Psoas muscle (tissue), 7 donors: ENCODE measurements at regions not wholly inside any gene's neighbourhood (a gene's known extent, or its start where the extent isn't known, plus 50 kb on each side); places are given as distances from the start of the nearest gene placed in this dataset.

Experiments
- ATAC-seq, 4 donors: fragments of 200-7000 bp; cut with Tn5 transposase; one replicate each; pipeline ENCODE4 v1.9.1; 2020; ENCODE audit warnings: moderate library complexity in 3 of 4, mild to moderate bottlenecking in 2 of 4
- DNase-seq, 2 donors: peaks; one replicate each; pipeline ENCODE4 v3.0.0-alpha.2; 2020
- H3K27ac ChIP-seq: fragments of 200-600 bp; one replicate; pipeline ENCODE4 v1.8.0; 2022
- H3K27me3 ChIP-seq, 3 donors: fragments of 200-600 bp in 1 of 3; one replicate each; pipeline versions ENCODE4 v1.6.1 to v1.8.0; 2013 to 2022; ENCODE audit warnings: low read length in 2 of 3, mild to moderate bottlenecking in 2 of 3, moderate library complexity in 1 of 3; ENCODE audit not compliant: insufficient read depth in 3 of 3
- H3K36me3 ChIP-seq, 2 donors: fragments of 200-600 bp in 1 of 2; one replicate each; pipeline versions ENCODE4 v1.6.1 to v1.8.0; 2013 to 2022; ENCODE audit warnings: low read depth in 1 of 2, mild to moderate bottlenecking in 1 of 2, moderate library complexity in 1 of 2; ENCODE audit not compliant: insufficient read depth in 1 of 2
- H3K4me1 ChIP-seq: fragments of 200-600 bp; one replicate; pipeline ENCODE4 v1.8.0; 2022
- H3K4me3 ChIP-seq: fragments of 200-600 bp; one replicate; pipeline ENCODE4 v1.8.0; 2022; ENCODE audit warnings: mild to moderate bottlenecking
- H3K9me3 ChIP-seq: fragments of 200-600 bp; one replicate; pipeline ENCODE4 v1.8.0; 2022
- CTCF ChIP-seq: fragments of 200-600 bp; IDR thresholded peaks from one replicate; pipeline ENCODE4 v1.8.0; 2022; ENCODE audit warnings: antibody characterized with exemption
- WGBS, 3 donors: extraction: QIAGEN DNeasy Blood & Tissue Kit; methylation state at CpG; one replicate each; pipeline versions ENCODE4 v1.1.6 to v1.1.7; 2013; 5-methylcytosine and 5-hydroxymethylcytosine counted together
- intact Hi-C, 2 donors: fragments of 100-400 bp; cut with DNase I; formaldehyde crosslinking; loops; one replicate each; pipeline versions ENCODE4 v1.11.0 to v1.14.2; 2022
- donor health status: healthy with polysubstance abuse.
- donor health status: DM: no; HTN: no; CAD: no; lungs with moderate emphysema.
- donor health status: Bipolar disorder and iron deficiency.
- donor health status: healthy.
- donor health status: DM: yes; HTN: yes; CAD: no.
- donor health status: DM: no; HTN: no; CAD: no.
- donor health status: DM: yes; HTN: yes; CAD: no.

DNA sequence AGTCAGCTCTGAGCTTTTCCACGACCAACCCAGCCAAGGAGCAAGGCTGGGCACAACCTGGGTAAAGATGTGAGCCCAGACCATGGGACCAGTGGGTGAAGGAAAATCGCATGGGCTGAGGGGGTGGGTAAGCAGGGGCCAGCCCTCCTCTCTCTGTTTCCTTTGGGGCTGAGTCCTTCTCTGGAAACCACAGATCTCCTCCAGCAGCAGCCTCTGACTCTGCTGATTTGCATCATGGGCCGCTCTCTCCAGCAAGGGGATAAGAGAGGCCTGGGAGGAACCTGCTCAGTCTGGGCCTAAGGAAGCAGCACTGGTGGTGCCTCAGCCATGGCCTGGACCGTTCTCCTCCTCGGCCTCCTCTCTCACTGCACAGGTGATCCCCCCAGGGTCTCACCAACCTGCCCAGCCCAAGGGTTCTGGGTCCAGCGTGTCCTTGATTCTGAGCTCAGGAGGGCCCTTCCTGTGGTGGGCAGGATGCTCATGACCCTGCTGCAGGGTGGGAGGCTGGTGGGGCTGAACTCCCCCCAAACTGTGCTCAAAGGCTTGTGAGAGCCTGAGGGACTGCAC lies 67.8 kb downstream of the GGTLC2 start:
- no peak for DNase-seq
- Histone ChIP-seq H3K4me1 (no peaks in the 10 kb centered on the region), H3K27ac (no peak overlapping the region), H3K36me3 (no peaks in the 10 kb centered on the region), H3K9me3 (no peaks in the 10 kb centered on the region), H3K27me3 (peaks cover 0 to 11% (median 0%) of the 10 kb centered on the region in 3 donors), H3K4me3 (no peak overlapping the region)
- intact Hi-C loops: no loop called here
- 74 to 86% (median 81%) methylated on average over 6 of the region's 6 CpGs for WGBS, 3 donors
- TF ChIP-seq CTCF: no peak
- ATAC-seq: no peak

DNA sequence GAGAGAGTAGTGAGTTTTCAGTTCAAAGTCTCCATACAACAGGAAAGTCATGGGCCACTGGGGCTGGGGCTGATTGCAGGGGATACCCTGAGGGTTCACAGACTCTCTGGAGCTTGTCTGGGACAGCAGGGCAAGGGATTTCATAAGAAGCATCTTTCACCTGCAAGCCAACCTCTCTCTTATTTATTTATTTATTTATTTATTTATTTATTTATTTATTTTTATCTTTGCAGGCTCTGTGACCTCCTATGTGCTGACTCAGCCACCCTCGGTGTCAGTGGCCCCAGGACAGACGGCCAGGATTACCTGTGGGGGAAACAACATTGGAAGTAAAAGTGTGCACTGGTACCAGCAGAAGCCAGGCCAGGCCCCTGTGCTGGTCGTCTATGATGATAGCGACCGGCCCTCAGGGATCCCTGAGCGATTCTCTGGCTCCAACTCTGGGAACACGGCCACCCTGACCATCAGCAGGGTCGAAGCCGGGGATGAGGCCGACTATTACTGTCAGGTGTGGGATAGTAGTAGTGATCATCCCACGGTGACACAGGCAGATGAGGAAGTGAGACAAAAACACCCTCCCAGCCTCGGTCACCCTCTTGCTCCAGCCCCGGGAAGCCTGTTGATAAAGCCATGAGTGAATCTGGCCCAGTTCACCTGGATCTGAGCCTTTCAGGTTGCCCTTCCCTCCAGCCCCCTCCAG lies 68.4 kb downstream of the GGTLC2 start:
- Histone ChIP-seq H3K4me1 (no peaks in the 10 kb centered on the region), H3K27me3 (peaks cover 0 to 11% (median 0%) of the 10 kb centered on the region in 3 donors), H3K36me3 (no peaks in the 10 kb centered on the region), H3K4me3 (no peak overlapping the region), H3K9me3 (no peaks in the 10 kb centered on the region), H3K27ac (no peak overlapping the region)
- no peak for DNase-seq
- WGBS, 3 donors: 81 to 89% (median 81%) methylated on average over 13 of the region's 13 CpGs
- TF ChIP-seq CTCF: no peak
- intact Hi-C loops: no loop called here
- ATAC-seq: no peak

DNA sequence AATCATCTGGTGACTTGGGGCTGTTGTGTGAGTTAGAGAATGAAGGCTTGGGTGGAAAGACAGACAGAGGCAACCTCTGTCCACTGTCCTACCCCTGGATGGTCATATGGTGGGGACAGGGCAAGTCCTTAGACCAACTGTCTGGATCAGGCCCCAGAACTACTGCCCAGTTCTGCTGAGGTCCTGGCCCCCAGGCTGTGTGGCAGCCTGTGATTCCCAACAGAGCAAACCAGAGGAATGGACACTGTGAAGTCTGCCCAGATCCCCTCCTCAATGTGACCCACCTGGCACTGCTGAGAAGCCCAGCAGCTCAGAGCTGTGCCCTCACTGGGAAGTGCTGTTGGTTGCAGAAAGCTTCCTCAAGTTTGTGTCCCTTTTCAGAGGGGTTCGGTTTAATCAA lies 69.0 kb downstream of the GGTLC2 start:
- Histone ChIP-seq H3K27ac (no peak overlapping the region), H3K4me1 (no peaks in the 10 kb centered on the region), H3K4me3 (no peak overlapping the region), H3K9me3 (no peaks in the 10 kb centered on the region), H3K27me3 (peaks cover 0 to 12% (median 0%) of the 10 kb centered on the region in 3 donors), H3K36me3 (no peaks in the 10 kb centered on the region)
- ATAC-seq: no peak
- DNase-seq: no peak
- intact Hi-C loops: no loop called here
- 88 to 96% (median 94%) methylated on average over 1 of the region's 1 CpG for WGBS, 3 donors
- TF ChIP-seq CTCF: no peak

DNA sequence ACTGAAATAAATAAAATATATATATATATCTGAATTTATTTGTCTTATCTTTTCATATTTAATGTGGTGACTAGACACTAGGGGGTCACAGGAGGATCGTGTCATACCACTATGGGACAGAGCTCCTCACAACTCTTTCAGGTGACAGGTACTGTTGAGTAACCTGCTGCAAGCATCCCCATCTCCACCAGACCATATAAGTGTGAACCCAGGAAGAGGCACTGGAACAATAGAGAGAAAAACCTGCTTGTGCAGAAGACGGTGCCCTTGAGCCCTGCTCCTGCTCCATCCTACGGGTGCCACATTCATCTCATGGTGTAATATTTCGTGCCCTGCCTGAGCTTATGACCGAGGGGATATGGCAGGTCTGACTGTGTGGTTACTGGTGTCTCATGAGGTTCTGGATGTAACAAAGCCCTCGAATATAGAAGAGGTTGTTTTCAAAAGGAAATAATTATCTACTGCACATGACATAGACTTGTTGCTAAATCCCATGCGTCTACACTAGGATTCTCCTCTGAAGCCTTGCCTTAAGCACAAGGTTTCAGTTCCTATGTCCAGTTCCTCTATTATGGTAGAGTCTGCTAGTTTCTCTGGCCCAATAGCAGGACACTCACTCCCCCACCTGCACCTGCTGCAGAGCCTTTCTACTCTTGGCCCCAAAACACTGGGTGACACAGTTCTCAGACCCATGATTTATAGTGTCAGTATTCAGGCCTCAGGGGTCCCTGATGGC lies 70.4 kb downstream of the GGTLC2 start:
- ATAC-seq (no peak), DNase-seq (no peak)
- WGBS, 3 donors: 69 to 75% (median 71%) methylated on average over 7 of the region's 7 CpGs
- no peak for TF ChIP-seq CTCF
- intact Hi-C loops: no loop called here
- Histone ChIP-seq H3K9me3 (no peaks in the 10 kb centered on the region), H3K4me3 (no peak overlapping the region), H3K4me1 (no peaks in the 10 kb centered on the region), H3K27ac (no peak overlapping the region), H3K36me3 (no peaks in the 10 kb centered on the region), H3K27me3 (peaks cover 0 to 15% (median 0%) of the 10 kb centered on the region in 3 donors)
